Hematopoietic multipotent progenitor cell treated with erythropoietin and hydrocortisone succinate and interleukin-3 and kit ligand, for 8 days (in vitro differentiated cells): ENCODE measurements at regions not wholly inside any gene's neighbourhood (a gene's known extent, or its start where the extent isn't known, plus 50 kb on each side); places are given as distances from the start of the nearest gene placed in this dataset.

Experiments used
- DNase-seq: peaks from one replicate; pipeline ENCODE4 v3.0.0-alpha.2; 2015

- no peak for DNase-seq
Observed at GRCh38 chr11:70751142-70751734, 352.9 kb downstream of the CTTN start.

DNA sequence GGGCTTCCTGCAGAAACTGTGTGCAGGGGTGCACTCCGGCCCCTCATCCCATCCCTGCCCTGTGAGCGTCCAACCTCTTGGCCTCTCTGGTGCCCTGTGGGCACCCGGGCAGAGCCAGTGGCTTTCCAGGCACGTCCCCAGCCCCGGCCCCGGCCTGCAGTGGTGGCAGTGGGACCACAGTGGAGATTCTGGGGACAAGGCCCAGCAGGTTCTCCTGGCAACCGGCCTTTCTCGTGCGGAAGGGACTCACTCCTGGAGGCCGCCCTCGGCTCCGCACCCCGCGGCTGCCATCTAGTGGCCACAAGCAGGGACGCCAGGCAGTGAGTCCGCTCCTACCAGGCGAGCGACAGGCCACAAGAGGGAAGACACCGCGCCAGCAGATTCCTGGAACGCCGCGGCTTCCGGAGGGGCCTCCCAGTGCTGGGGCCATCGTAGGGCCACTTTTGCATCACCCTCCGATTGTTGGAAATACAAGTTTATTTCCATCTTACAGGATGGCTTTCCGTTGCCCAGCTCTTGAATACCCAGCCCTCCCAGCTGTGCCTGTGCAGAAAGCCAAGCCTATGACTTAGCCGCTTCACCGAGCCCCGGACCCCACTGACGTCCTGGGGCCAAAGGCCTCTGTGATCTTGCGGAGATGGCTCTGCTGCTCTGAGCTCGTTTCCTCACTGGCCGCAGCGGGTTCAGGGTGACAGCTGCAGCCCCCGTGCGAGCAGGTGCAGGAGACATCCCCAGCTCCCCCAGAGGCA is 357.3 kb downstream of the CTTN start:
- peak; percentile 61 for DNase-seq

- DNase-seq, result no peak
Observed at GRCh38 chr11:70756341-70756740, 358.0 kb downstream of the CTTN start.

DNA sequence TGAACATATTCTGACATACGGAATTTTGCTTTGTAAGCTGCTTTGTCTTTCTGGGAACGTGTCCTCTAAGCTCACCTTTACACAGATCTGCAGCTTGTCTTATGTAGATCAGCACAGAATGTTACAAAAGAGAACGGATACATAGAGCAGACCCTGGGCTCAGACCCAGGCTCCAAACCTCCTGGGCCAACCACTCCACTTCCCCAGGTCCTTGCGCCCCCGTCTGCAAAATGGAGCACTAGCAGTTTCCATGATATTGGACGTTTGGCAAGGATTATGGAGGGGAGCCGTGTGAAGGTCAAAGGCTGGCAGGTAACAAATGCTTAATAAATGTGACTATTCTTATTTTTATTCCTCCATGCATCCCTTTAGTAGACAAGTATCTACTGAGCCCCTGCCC is 358.4 kb downstream of the CTTN start:
- DNase-seq, result no peak

DNA sequence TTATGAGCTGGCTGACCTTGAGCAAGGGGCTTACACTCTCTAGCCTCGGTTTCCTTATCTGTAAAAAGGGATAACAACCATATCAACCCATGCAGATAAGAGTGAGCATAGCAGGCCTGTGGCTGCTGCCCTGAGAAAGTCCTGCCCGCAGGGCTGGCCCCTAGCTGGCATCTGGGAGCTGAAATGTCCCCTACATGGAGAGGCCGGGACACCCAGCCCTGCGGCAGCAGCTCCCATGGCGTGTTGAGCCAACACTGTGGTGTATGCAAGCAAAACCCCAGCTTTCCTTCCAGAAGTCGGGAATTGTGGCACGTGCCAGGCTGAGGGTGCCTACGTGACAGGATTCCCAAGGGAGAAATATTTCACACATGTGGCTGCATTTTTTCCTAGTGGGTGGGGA is 358.9 kb downstream of the CTTN start:
- no peak for DNase-seq

GRCh38 chr11:70758206-70758605 is 359.9 kb downstream of the CTTN start:
- DNase-seq, result no peak

DNA sequence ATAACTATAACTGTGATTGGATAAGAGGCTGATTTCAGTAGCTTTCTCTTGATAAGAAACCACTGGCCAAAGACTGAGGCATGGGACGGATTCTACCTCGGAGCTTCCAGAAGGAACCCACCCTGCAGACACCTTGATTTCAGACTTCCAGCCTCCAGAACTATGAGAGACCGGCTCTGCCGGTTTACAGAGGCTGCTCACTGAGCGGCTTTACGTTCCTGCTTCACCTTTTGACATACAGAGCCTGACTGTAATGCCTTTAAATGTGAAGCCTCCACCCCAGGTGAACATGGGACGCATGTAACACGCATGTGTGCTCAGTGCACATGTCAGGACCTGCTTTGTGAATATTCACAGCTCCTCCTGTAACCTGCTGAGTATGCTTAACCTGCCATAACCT is 361.5 kb downstream of the CTTN start:
- no peak for DNase-seq

DNA sequence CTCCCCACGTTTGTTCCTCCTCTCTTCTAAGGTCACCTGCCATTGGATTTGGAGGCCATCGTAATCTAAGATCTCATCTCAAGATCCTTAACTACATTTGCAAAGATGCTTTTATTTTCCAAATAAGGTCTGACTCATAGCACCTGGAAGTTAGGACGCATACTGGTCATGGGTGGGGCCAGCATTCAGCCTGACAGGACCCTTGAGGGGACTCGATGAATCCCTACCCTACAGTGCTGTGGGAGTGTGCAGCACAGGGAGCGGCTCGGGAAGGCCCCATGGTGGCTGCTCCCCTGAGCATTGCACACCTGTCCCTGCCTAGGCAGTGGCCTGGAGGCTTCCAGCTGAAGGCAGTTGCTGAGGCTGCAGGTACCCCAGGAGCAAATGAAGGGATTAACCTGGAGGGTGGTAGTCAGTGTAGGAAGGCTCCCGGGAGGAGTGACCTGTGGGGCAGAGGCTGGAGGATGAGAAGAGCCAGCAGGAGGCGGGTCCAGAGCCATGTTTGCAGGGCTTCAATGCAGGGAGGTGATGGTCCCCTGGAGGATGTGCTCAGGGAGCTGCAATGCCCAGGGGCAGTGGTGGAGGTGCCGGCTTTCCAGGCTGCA is 362.2 kb downstream of the CTTN start:
- no peak for DNase-seq

DNA sequence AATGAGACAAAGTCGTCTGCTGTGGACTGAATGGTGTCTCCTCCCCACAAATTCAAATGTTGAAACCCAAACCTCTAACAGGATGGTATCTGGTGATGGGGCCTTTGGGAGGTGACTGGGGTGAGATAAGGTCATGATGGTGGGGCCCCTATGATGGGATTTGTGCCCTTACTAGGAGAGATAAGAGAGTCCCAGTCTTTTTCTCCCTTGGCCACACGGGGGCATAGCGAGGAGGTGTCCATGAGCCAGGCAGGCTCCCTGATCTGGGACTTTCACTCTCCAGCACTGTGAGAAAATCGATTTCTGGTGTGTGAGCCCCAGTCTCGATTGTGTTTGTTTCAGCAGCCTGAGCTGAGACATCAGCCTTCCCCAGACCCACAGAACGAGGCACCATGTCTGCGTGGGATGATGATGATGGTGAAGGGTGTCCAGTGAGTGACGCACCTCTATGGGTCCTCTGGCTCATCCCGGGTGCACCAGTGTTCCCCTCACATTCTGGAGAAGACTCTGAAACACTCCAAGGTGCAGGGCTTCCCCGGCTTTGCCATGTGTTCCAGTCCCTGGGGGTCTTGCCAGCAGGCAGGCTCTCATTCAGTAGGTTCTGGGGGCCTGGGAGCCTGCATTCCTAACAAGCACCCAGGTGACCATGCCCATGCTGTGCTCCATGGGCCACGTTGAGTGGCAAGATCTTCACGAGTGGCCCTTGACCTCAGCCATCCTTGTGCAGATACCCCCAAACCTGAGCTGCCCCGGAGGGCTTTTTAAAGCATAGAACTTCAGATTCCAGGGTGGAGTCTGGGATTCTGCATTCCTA is 363.0 kb downstream of the CTTN start:
- DNase-seq, result no peak

- no peak for DNase-seq
Observed at GRCh38 chr11:70761908-70762337, 363.6 kb downstream of the CTTN start.

DNA sequence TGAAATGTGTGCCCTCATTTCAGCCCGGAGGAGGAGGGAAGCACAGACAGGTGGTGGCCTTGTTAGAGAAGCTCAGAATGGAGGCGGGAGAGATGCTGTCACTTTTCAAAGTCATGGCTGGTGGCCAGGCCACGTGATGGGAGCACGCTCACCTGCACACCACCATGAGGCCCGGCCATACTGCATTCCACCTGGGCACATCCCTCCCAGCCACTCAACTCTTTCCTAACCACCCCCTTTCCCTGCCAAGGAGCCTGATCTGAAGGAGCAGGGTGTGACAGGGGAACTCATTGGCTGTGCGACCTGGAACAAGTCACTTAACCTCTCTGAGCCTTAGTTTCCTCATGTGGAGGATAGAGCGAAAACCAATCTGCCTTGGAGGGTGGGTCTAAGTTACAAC is 364.5 kb downstream of the CTTN start:
- no peak for DNase-seq

GRCh38 chr11:70763606-70764005 is 365.3 kb downstream of the CTTN start:
- no peak for DNase-seq

GRCh38 chr11:70764356-70764905 is 366.1 kb downstream of the CTTN start:
- DNase-seq, result no peak

DNA sequence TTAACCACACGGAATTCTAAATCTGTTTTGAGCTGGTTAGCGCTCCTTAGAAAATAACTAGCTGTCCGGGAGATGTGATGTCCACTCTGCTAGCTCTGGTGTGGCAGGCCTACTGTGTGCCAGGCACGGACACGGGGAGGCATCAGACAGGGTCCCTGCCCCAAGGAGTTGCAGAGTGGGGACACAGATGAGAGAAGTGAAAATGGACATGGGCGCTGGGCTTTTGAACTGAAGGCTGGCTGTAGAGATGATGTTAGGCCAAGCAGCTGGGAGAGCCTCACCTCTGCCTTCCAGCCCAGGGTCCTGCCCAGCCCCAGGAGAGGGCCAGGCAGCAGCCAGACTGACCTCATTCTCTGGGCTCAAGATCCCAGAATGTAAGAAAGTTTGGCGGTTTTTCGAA is 368.6 kb downstream of the CTTN start:
- DNase-seq, result no peak

- no peak for DNase-seq
Observed at GRCh38 chr11:70768346-70769095, 370.2 kb downstream of the CTTN start.

DNA sequence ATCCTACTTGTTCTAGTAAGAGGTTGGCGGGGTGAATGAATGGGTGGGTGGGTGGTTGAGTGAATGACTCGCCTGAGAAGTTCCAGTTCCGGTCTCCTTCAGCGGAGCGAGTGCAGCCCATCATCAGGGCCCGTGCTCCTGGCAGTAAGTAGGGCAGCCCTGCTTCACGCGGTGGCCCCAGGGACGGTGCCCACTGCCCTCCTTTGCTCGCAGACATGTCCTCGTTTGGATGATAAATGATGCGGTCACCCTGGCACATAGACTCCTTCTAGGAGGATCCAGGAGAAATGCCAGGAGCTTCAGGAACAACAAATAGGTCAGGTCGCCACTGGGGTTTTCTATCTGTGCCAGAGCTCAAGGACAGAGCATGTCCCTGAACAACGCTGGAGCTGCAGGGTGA is 370.8 kb downstream of the CTTN start:
- no peak for DNase-seq

GRCh38 chr11:70769521-70769920 is 371.2 kb downstream of the CTTN start:
- no peak for DNase-seq

GRCh38 chr11:70771099-70771885 is 373.0 kb downstream of the CTTN start:
- DNase-seq, result no peak

DNA sequence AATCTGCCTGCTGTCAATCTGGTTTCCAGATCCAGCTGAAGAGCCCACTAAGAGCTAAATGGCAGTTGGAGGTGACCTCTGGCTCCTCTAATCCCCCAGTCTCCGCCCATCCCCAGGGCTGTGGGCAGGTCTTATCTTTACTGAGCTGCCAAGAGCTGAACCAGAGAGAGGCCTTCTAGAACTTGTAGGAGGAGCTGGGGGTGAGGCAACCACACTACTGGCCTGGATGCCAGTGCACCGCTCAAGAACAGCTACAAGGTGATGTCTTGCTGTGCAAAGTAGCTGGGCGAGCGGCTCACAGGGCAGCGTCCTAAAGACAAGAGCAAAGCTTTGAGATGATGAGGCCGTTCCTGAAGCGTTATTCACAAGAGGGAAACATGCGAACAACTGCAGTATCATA is 374.6 kb downstream of the CTTN start:
- peak; percentile 29 for DNase-seq

- DNase-seq, result no peak
Observed at GRCh38 chr11:70775386-70776075, 377.2 kb downstream of the CTTN start.
